Liver (tissue), 8 donors: ENCODE measurements at regions not wholly inside any gene's neighbourhood (a gene's known extent, or its start where the extent isn't known, plus 50 kb on each side); places are given as distances from the start of the nearest gene placed in this dataset.

Experiments used
- DNase-seq: peaks from one replicate; pipeline ENCODE4 v3.0.0-alpha.2; 2017; ENCODE audit warnings: low spot score
- H3K27ac ChIP-seq, 2 donors: one replicate each; pipeline ENCODE4 v1.7.0; 2013; ENCODE audit warnings: inconsistent platforms in 2 of 2, low read length in 2 of 2, control low read depth in 1 of 2, low read depth in 1 of 2, mild to moderate bottlenecking in 1 of 2
- H3K27me3 ChIP-seq, 4 donors: one replicate each; pipeline versions ENCODE4 v1.6.1 to v1.7.0; 2013; ENCODE audit warnings: low read length in 3 of 4, inconsistent platforms in 1 of 4, mild to moderate bottlenecking in 1 of 4, moderate library complexity in 1 of 4; ENCODE audit not compliant: control insufficient read depth in 4 of 4, insufficient read depth in 4 of 4
- H3K36me3 ChIP-seq, 4 donors: one replicate each; pipeline versions ENCODE4 v1.6.1 to v1.7.0; 2013; ENCODE audit warnings: low read length in 3 of 4, mild to moderate bottlenecking in 3 of 4, low read depth in 1 of 4, moderate library complexity in 1 of 4; ENCODE audit not compliant: control insufficient read depth in 4 of 4, insufficient read depth in 3 of 4
- H3K4me1 ChIP-seq, 4 donors: one replicate each; pipeline versions ENCODE4 v1.6.1 to v1.7.0; 2013; ENCODE audit warnings: low read length in 3 of 4, mild to moderate bottlenecking in 3 of 4, moderate library complexity in 1 of 4; ENCODE audit not compliant: control insufficient read depth in 4 of 4, insufficient read depth in 4 of 4
- H3K4me3 ChIP-seq, 3 donors: one replicate each; pipeline versions ENCODE4 v1.6.1 to v1.7.0; 2013; ENCODE audit warnings: low read length in 3 of 3, control low read depth in 1 of 3, low read depth in 1 of 3, mild to moderate bottlenecking in 1 of 3
- H3K9ac ChIP-seq, 2 donors: one replicate each; pipeline ENCODE4 v1.7.0; 2013; ENCODE audit warnings: low read length in 2 of 2, mild to moderate bottlenecking in 2 of 2, moderate library complexity in 2 of 2, control low read depth in 1 of 2, low read depth in 1 of 2
- H3K9me3 ChIP-seq, 4 donors: one replicate each; pipeline versions ENCODE4 v1.6.1 to v1.7.0; 2013; ENCODE audit warnings: low read length in 3 of 4; ENCODE audit not compliant: control insufficient read depth in 4 of 4
- ATF3 ChIP-seq: IDR thresholded peaks from 2 replicates; pipeline ENCODE4 v1.6.1; 2016; ENCODE audit warnings: antibody characterized with exemption
- CTCF ChIP-seq: fragments of 150-350 bp; IDR thresholded peaks from 2 replicates; pipeline ENCODE4 v1.5.1; 2017; ENCODE audit warnings: improper control_type of control experiment, low read depth, low read length; ENCODE audit not compliant: missing input control
- EGR1 ChIP-seq, 2 donors: IDR thresholded peaks; 2 replicates each; pipeline ENCODE4 v1.6.1; 2016 to 2018; ENCODE audit warnings: antibody characterized with exemption in 2 of 2, low read depth in 2 of 2
- FOXA1 ChIP-seq: IDR thresholded peaks from 2 replicates; pipeline ENCODE4 v1.6.1; 2016; ENCODE audit warnings: antibody characterized with exemption
- FOXA2 ChIP-seq: IDR thresholded peaks from 2 replicates; pipeline ENCODE4 v1.6.1; 2016; ENCODE audit warnings: antibody characterized with exemption
- GABPA ChIP-seq, 2 donors: IDR thresholded peaks in 1 of 2; conservative IDR thresholded peaks in 1 of 2; 2 replicates each; pipeline ENCODE4 v1.6.1; 2016; ENCODE audit warnings: antibody characterized with exemption in 2 of 2, mild to moderate bottlenecking in 1 of 2, moderate library complexity in 1 of 2
- HNF4A ChIP-seq, 2 donors: conservative IDR thresholded peaks; 2 replicates each; pipeline ENCODE4 v1.6.1; 2016; ENCODE audit warnings: antibody characterized with exemption in 2 of 2, mild to moderate bottlenecking in 2 of 2
- JUND ChIP-seq, 2 donors: IDR thresholded peaks; 2 replicates each; pipeline ENCODE4 v1.6.1; 2016; ENCODE audit warnings: antibody characterized with exemption in 2 of 2
- MAX ChIP-seq: IDR thresholded peaks from 2 replicates; pipeline ENCODE4 v1.6.1; 2016; ENCODE audit warnings: antibody characterized with exemption
- NR2F2 ChIP-seq: IDR thresholded peaks from 2 replicates; pipeline ENCODE4 v1.6.1; 2016; ENCODE audit warnings: antibody characterized with exemption
- RAD21 ChIP-seq, 2 donors: IDR thresholded peaks; 2 replicates each; pipeline ENCODE4 v1.6.1; 2016; ENCODE audit warnings: antibody characterized with exemption in 2 of 2, mild to moderate bottlenecking in 2 of 2
- REST ChIP-seq: IDR thresholded peaks from 2 replicates; pipeline ENCODE4 v1.6.1; 2016; ENCODE audit warnings: antibody characterized with exemption, mild to moderate bottlenecking
- SP1 ChIP-seq: IDR thresholded peaks from 2 replicates; pipeline ENCODE4 v1.6.1; 2018; ENCODE audit warnings: antibody characterized with exemption, mild to moderate bottlenecking
- TAF1 ChIP-seq: conservative IDR thresholded peaks from 2 replicates; pipeline ENCODE4 v1.6.1; 2016; ENCODE audit warnings: antibody characterized with exemption, mild to moderate bottlenecking
- YY1 ChIP-seq: IDR thresholded peaks from 2 replicates; pipeline ENCODE4 v1.6.1; 2016; ENCODE audit warnings: antibody characterized with exemption, mild to moderate bottlenecking
- ZBTB33 ChIP-seq: IDR thresholded peaks from 2 replicates; pipeline ENCODE4 v1.6.1; 2016; ENCODE audit warnings: antibody characterized with exemption
- WGBS: extraction: QIAGEN DNeasy Blood & Tissue Kit; methylation state at CpG from one replicate; pipeline ENCODE4 v1.1.7; 2013; 5-methylcytosine and 5-hydroxymethylcytosine counted together
- donor health status: healthy.
- donor health status: healthy.
- donor health status: healthy.
- donor health status: healthy.
- donor health status: healthy.

- TF ChIP-seq CTCF (no peak), EGR1 (IDR thresholded peaks at IDR 0.05; ENCODE audit: low read depth in 2 of 2) (no peak), RAD21 (IDR thresholded peaks at IDR 0.05) (no peak), NR2F2 (no peak)
Measured at GRCh38 chr5:92180391-92180790, 797.3 kb upstream of the ARRDC3 start (continued).

GRCh38 chr5:92179651-92180050 is 796.5 kb upstream of the ARRDC3 start:
- 56% methylated on average over 1 of the region's 1 CpG for WGBS
- Histone ChIP-seq H3K36me3 (no peaks in the 10 kb centered on the region), H3K27me3 (peaks cover 0 to 3% (median 0%) of the 10 kb centered on the region in 4 donors), H3K4me1 (no peaks in the 10 kb centered on the region), H3K9me3 (no peaks in the 10 kb centered on the region), H3K27ac (no peak overlapping the region), H3K4me3 (no peak overlapping the region), H3K9ac (no peak overlapping the region)
- DNase-seq, result no peak
- TF ChIP-seq TAF1 (no peak), ATF3 (no peak), HNF4A (conservative IDR thresholded peaks at IDR 0.05) (no peak), NR2F2 (no peak), GABPA (IDR thresholded peaks at IDR 0.05 in 1 of 2, conservative IDR thresholded peaks at IDR 0.05 in 1 of 2) (no peak), MAX (no peak), YY1 (no peak), ZBTB33 (no peak), JUND (IDR thresholded peaks at IDR 0.05) (no peak), CTCF (no peak)

GRCh38 chr5:92177926-92178487 is 794.9 kb upstream of the ARRDC3 start:
- 29% methylated on average over 1 of the region's 1 CpG for WGBS
- Histone ChIP-seq H3K9me3 (no peaks in the 10 kb centered on the region), H3K4me1 (no peaks in the 10 kb centered on the region), H3K36me3 (no peaks in the 10 kb centered on the region), H3K4me3 (no peak overlapping the region), H3K9ac (no peak overlapping the region), H3K27ac (no peak overlapping the region), H3K27me3 (peaks cover 0 to 3% (median 0%) of the 10 kb centered on the region in 4 donors)
- no peak for DNase-seq
- TF ChIP-seq NR2F2 (no peak), HNF4A (conservative IDR thresholded peaks at IDR 0.05) (no peak), YY1 (no peak), REST (no peak), SP1 (no peak), CTCF (no peak), GABPA (IDR thresholded peaks at IDR 0.05 in 1 of 2, conservative IDR thresholded peaks at IDR 0.05 in 1 of 2) (no peak), FOXA2 (no peak), FOXA1 (no peak), JUND (IDR thresholded peaks at IDR 0.05) (no peak), ATF3 (no peak)
